ENCODE measurements at regions not wholly inside any gene's neighbourhood (a gene's known extent, or its start where the extent isn't known, plus 50 kb on each side); places are given as distances from the start of the nearest gene placed in this dataset.

DNA sequence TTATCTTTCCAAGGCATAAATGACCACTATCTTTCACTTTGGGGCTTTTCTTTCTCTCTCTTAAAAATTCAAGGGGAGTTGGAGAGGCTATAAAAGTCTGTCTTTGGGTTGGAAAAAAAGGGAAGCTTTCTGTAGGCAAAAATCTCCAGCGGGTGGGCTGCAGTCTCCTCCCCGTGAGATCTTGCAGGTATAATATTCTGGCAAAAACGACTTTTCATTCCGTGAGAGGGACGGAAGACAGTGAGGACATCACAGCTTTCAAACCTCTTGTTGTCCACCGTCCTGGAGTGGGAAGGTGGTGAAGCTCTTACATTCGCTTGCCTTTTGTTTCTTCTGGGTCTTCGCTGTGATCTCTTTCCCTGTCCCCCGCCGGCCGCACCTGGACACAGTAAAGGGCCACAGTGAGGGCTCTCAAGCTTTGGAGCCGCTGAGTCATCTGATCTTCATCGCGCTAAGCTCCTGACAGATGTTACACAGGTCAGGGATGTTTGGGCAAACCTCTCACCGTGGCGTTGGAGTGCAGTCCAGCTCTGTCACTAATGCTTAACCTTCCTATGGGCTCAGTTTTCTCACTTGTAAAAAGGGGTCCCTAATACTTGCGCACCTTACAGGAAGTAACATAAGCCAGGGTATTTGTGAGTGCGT, 61.9 kb upstream of the MEGF10 start:
- DNase-seq, result peak; percentile 34 to 45
- Histone ChIP-seq H3K27ac (peak overlapping the region in 2 of 3 donors; percentile 10 to 35), H3K4me3 (replicated peaks in 1 of 3) (peak overlapping the region in 1 of 3 donors; percentile 38), H3K4me1 (no peaks in the 10 kb centered on the region), H3K9me3 (no peaks in the 10 kb centered on the region), H3K27me3 (no peaks in the 10 kb centered on the region), H3K36me3 (no peaks in the 10 kb centered on the region)
- intact Hi-C loops (cut with DNase I), result no loop called here
- TF ChIP-seq POLR2A (IDR thresholded peaks at IDR 0.05), result no peak
- TF ChIP-seq, protein P1, sequence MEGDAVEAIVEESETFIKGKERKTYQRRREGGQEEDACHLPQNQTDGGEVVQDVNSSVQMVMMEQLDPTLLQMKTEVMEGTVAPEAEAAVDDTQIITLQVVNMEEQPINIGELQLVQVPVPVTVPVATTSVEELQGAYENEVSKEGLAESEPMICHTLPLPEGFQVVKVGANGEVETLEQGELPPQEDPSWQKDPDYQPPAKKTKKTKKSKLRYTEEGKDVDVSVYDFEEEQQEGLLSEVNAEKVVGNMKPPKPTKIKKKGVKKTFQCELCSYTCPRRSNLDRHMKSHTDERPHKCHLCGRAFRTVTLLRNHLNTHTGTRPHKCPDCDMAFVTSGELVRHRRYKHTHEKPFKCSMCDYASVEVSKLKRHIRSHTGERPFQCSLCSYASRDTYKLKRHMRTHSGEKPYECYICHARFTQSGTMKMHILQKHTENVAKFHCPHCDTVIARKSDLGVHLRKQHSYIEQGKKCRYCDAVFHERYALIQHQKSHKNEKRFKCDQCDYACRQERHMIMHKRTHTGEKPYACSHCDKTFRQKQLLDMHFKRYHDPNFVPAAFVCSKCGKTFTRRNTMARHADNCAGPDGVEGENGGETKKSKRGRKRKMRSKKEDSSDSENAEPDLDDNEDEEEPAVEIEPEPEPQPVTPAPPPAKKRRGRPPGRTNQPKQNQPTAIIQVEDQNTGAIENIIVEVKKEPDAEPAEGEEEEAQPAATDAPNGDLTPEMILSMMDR (IDR thresholded peaks at IDR 0.05), result no peak
- 49 to 51% methylated on average over 18 of the region's 18 CpGs for WGBS, 2 donors

DNA sequence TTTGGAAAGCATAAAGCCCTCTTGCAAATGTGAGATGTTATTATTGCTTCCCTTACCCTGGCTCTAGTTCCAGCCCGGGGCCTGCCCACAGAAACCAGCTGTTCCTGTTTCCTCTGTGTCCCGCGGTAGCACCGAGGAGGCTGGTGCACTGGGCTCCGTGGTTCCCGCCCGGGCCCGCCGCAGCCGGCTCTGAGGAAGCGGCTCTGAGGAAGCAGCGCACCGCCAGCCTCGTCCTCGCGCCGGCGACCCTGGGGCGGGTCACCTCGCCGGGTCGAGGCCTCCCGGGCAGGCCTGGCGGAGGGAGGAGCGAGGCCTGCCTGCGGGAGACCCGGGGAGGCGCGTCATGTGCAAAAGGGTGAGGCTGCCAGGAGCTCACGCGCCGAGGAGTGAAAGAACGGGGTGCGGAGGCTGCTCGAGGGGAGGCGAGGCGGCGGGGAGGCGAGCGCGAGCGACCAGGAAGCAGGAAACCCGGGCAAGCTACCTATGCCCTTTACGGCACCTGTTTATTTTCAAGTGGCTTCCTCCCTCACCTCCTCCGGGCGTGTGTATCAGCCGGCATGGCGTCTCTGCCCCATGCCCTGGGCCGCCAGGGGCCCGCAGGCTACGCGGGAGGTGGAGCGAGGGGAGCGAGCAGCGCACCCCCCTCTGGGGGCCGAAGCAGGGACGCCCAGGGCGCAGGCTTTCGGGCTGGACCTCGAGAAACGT, 61.3 kb upstream of the MEGF10 start:
- Histone ChIP-seq H3K4me1 (no peaks in the 10 kb centered on the region), H3K27me3 (no peaks in the 10 kb centered on the region), H3K9me3 (no peaks in the 10 kb centered on the region), H3K36me3 (no peaks in the 10 kb centered on the region), H3K27ac (peak overlapping the region; percentile 10 to 35 (median 14)), H3K4me3 (replicated peaks in 1 of 3) (peak overlapping the region; percentile 32 to 38 (median 35))
- TF ChIP-seq, protein P1 (IDR thresholded peaks at IDR 0.05), result peak in 1 of 6 experiments; percentile 23
- TF ChIP-seq POLR2A (IDR thresholded peaks at IDR 0.05), result peak in 1 of 2 donors; percentile 26
- WGBS, 2 donors, result 1 to 3% methylated on average over 14 to 35 of the region's 61 CpGs
- DNase-seq, result peak; percentile 57 to 65
- intact Hi-C loops (cut with DNase I), result no loop called here

DNA sequence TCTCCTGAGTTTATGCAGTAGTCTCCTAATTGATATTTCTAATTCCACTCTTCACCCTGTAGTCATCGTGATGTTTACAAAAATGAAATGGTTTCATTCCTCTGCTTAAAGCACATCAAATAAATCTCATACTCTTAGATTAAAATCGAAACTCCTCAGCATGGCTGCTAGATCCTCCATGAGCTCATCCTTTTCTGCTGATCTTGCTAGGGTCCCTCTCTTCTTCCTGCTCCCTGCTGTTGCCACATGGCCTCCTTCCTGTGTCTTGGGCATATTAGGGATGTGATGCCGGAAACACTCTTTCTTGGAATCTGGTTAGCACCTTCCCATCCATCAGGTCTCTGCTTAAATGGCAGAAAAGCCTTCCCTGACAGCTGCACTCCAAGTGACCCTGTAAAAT, 59.5 kb upstream of the MEGF10 start:
- WGBS, 2 donors, result 97% methylated on average over 3 of the region's 3 CpGs
- Histone ChIP-seq H3K4me1 (no peaks in the 10 kb centered on the region), H3K36me3 (no peaks in the 10 kb centered on the region), H3K27me3 (no peaks in the 10 kb centered on the region), H3K27ac (no peak overlapping the region), H3K4me3 (replicated peaks in 1 of 3) (no peak overlapping the region), H3K9me3 (no peaks in the 10 kb centered on the region)
- no peak for DNase-seq
- TF ChIP-seq, protein P1 (IDR thresholded peaks at IDR 0.05), result no peak
- no peak for TF ChIP-seq POLR2A (IDR thresholded peaks at IDR 0.05)
- intact Hi-C loops (cut with DNase I), result no loop called here

DNA sequence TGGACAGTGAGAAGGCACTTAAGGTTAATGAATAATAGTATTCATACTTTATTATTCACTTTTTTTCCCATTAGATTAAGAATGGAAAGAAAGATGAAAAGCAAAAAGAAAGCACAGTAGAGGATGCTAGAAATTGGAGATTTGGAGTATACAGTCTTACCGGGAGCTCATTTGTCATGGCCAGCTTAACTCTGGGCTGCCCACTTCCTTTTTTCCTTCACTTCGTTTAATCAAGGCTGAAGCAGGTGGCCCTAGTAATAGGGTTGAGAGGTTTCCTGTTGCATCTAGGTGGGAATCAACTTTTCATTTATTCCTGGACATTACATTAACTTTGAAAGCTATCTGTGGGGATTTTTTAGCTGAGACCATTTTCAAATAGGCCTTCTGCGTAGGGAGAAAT, 57.0 kb upstream of the MEGF10 start:
- no peaks in the 10 kb centered on the region for H3K9me3 ChIP-seq
- TF ChIP-seq, protein P1 (IDR thresholded peaks at IDR 0.05), result no peak
- TF ChIP-seq POLR2A (IDR thresholded peaks at IDR 0.05), result no peak
- intact Hi-C loops (cut with DNase I), result no loop called here
- no peak for DNase-seq
- H3K4me3 ChIP-seq (replicated peaks in 1 of 3), result no peak overlapping the region
- no peak overlapping the region for H3K27ac ChIP-seq
- WGBS, 2 donors, result 86 to 88% methylated on average over 3 of the region's 3 CpGs
- H3K27me3 ChIP-seq, result no peaks in the 10 kb centered on the region
- no peaks in the 10 kb centered on the region for H3K4me1 ChIP-seq
- H3K36me3 ChIP-seq, result no peaks in the 10 kb centered on the region

DNA sequence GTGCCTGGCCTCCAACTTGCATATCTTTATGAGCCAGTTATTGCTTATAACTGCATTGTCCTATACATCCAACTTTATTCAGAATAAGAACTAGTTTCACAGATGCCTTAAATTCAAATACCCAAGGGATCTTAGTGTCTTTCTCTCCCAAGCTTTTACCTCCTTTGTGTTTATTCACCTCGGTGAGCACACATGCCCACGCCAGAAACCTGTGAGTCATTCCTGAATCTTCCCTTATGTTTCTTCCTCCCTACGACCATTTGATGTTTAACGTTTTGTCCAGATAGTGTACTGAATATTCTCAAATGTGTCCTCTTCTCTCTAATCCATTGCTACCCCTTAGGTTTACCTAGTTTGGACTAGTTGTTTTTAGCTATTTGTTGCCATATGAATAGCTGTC, 55.5 kb upstream of the MEGF10 start:
- WGBS, 2 donors, result 91 to 93% methylated on average over 4 of the region's 4 CpGs
- Histone ChIP-seq H3K4me3 (replicated peaks in 1 of 3) (no peak overlapping the region), H3K27ac (no peak overlapping the region), H3K9me3 (no peaks in the 10 kb centered on the region), H3K36me3 (no peaks in the 10 kb centered on the region), H3K27me3 (no peaks in the 10 kb centered on the region), H3K4me1 (no peaks in the 10 kb centered on the region)
- DNase-seq, result no peak
- no peak for TF ChIP-seq POLR2A (IDR thresholded peaks at IDR 0.05)
- TF ChIP-seq, protein P1 (IDR thresholded peaks at IDR 0.05), result no peak
- intact Hi-C loops (cut with DNase I), result no loop called here

All from thyroid gland (tissue), 4 donors.